HG02588 (cell line): ENCODE measurements at regions not wholly inside any gene's neighbourhood (a gene's known extent, or its start where the extent isn't known, plus 50 kb on each side); places are given as distances from the start of the nearest gene placed in this dataset.
"Not testable (repeated sequence)": the region's sequence is repeated elsewhere in the genome, so short reads cannot be mapped to it uniquely, and the experiment has no call there.

ENCODE experiments used
- ATAC-seq: cut with Tn5 transposase; IDR thresholded peaks from one replicate; pipeline ENCODE4 v1.9.1; 2021; ENCODE audit warnings: mild to moderate bottlenecking, moderate library complexity; ENCODE audit not compliant: unreplicated experiment

DNA sequence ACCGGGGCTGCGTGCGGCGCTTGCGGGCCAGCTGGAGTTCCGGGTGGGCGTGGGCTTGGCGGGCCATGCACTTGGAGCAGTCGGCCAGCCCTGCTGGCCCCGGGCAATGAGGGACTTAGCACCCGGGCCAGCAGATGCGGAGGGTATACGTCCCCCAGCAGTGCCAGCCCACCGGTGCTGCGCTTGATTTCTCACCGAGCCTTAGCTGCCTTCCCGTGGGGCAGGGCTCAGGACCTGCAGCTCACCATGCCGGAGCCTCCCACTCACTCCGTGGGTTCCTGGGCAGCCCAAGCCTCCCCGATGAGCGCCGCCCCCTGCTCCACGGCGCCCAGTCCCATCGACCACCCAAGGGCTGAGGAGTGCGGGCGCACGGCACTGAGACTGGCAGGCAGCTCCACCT is 51.4 kb upstream of the INPP4B start:
- ATAC-seq = not testable (repeated sequence)

DNA sequence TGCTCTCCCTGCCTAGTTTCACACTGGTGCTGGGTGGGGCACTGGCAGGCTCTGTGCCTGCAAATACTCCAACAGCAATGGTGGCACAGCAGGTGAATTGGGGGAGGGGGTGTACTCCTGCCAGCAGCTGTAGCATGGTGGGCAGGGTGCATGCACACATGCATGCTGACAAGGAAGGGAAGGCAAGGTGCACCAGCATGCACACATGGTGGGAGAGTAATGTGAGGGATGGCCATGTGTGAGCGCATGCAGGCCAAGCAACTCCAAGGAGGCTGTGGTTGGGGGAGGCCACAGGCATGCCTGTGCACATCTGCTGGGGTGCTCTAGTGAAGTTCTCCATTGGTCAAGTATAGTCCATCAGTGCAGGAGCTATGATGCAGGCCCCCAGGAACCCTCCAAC is 54.5 kb upstream of the INPP4B start:
- ATAC-seq = no peak

DNA sequence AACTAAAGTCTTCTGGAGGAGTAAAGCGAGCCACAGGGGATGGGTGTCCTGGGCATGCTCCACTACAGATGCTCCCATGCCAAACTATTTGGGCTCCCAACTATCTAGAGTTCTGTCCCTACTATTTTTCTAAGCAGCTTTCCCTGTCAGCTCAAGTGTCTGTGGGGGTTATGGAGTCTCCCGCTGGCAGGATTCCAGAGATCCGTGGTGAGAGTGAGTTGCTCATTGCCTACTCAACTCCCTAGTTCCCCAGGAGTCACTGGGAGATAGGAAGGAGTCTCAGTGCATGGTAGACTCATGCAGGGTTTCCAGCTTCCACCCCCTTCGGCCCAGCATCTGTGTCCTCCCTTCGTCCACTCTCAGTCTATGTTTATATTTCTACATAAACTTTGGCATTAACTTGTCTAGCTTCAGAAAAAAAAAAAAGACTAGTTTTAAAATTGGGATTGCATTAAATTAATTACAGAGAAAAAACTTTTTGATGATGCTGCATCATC is 55.1 kb upstream of the INPP4B start:
- no peak for ATAC-seq

- not testable (repeated sequence) for ATAC-seq
These were observed 57.5 kb upstream of the INPP4B start for GRCh38 chr4:142903617-142904016.

DNA sequence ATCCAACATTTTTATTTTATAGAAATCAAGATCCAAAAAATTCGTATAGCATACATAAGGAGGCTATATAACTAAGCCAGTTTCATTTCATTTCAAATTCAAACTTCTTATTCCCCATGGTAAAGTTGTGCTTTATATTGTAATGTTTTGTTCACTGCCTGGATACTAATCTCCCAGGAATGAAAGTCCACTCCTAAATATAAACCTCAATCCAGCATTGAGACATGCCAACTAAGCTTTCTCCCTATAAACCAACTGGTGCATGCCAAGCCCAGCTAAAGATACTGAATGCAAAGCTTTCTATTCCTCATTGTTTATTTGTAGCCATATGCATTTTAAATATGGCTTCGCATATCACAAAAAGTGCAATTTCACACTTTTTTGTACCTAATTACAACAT is 63.8 kb upstream of the INPP4B start:
- ATAC-seq = no peak

DNA sequence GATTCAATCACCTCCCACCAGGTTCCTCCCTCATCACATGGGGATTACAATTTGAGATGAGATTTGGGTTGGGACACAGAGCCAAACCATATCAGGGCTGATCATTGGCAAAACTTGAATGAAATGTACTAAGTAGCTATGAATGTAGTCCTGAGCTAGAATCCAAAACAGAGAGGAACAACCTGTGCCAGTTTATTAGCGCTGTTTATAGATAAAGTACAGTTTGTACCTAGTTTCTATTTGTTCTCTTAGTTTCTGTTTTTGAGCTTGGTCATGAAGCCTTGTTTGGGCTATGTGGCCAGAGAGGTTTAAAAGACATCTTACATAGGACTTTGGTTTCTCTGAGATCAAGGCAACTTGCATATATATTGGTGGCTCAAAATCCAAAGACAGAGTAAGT is 66.9 kb upstream of the INPP4B start:
- ATAC-seq = no peak

GRCh38 chr4:142913461-142914030 is 67.4 kb upstream of the INPP4B start:
- ATAC-seq = no peak

GRCh38 chr4:142917678-142918077 is 71.6 kb upstream of the INPP4B start:
- ATAC-seq = no peak

DNA sequence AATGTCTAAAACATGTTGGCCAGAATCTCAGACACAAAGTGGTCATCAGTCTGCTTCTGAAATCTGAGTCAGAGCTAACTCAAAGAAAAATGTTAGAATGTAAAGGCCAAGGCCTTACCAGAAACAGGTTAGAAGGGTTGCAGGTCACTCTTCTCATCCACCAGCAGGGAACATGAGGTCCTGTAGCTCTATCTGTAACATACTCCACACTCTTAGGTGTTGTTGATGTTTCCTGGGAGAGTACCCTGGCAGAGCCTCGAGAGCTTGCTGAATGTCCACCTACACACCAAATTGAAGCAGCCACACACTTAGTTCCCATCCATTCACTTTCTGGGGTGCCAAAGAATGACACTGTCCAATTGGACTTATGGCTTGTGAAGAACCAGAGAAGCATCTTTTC is 76.6 kb upstream of the INPP4B start:
- no peak for ATAC-seq

DNA sequence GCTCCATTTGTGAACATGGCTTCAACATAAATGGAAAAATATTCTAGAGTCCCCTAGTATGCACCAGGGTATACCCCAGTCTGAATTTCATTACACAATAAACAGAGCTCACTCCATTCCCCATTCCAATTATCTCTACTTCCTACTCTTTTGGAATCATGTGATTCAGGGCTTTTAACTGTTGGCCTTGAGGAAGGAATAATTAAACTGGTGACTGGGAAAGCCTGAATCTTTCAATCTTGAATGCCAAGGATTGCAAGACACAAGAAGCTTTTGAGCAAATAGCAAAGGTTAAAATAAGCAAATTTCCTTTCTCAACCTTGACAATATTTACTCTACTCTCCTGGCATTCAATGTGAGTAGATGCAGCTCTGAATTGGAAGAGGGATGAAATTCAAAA is 77.5 kb upstream of the INPP4B start:
- no peak for ATAC-seq

GRCh38 chr4:142925161-142925560 is 79.1 kb upstream of the INPP4B start:
- ATAC-seq = no peak

DNA sequence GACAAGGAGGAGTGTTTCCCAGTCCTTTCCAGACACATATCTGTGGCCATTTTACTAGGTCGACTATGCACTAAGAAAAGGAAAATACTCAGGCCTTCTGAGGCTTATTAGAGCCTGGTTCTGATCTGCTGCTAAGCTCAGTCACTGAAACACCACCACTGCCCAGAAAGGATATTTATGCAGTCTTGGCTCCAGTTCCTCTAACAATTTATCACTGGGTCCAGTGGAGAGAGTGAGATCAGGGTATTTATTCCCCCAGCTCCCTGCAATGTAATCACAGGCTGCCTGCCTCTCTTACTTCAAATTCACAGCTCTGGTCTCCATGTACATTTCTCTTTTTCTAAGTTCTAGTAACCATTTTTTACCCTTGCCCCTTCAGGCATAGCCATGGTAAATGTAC is 81.6 kb upstream of the INPP4B start:
- no peak for ATAC-seq

GRCh38 chr4:142929526-142929925 is 83.4 kb upstream of the INPP4B start:
- no peak for ATAC-seq

- ATAC-seq = no peak
These were observed 87.1 kb upstream of the INPP4B start for GRCh38 chr4:142933207-142933606.

DNA sequence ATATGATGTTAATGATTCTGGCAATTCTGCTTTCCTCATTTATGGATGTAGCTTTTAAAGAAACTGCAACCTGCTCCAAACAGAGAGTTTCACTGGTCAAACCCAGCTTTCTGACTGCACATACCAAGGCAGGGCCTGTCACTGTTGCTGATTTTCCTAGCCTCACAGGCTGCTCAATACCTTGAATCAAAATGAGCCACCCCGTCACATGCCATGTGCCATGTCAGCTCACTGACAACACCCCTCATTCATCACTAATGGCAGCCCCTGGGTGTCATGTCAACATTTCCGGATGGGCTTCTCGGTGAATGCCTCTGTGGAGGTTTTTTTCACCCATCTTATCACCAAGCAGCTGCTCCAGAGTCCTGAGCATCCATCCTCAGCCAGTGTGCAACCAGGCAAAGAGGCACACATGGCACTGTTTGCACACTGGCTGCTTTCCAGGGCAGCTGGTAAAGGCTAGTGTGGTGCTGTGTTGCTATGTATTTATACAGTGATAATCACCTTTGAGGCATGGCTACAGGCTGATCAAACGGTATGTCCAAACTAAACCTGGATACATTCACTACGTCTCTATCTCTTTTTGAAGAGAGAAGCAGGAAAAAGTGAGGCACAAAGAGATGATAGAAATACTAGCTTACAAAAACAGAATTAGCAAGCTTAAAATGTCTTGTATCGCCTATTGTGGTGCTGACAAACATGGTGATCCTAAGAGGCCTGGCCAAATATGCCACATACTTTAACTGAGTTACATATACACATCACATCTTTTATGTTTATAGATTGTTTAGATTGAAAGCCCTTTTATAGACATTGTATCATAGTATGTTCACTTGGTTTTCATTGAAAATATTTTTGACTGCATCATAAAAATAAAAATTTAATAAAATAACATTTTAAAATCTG is 94.6 kb upstream of the INPP4B start:
- ATAC-seq = no peak

DNA sequence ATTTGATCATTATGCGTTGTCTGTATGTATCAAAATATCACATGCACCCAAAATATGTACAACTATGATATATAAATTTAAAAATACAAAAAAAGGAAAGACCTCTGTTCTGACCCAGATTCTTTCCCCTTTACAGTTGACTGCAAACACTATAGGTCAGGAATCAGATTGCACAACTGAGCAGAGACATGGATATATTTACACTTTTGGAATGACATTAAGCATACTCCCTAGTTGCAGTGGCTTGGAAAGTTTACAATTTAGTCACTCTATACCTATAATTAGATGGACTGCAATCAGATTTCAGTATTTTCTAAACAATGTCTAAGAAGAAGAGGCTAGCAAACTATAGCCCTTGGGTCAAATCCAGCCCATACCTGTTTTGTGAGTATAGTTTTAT is 98.5 kb upstream of the INPP4B start:
- no peak for ATAC-seq

GRCh38 chr4:142952821-142953580 is 106.9 kb upstream of the INPP4B start:
- ATAC-seq = no peak

- ATAC-seq = no peak
These were observed 108.3 kb upstream of the INPP4B start for GRCh38 chr4:142954415-142954814.

DNA sequence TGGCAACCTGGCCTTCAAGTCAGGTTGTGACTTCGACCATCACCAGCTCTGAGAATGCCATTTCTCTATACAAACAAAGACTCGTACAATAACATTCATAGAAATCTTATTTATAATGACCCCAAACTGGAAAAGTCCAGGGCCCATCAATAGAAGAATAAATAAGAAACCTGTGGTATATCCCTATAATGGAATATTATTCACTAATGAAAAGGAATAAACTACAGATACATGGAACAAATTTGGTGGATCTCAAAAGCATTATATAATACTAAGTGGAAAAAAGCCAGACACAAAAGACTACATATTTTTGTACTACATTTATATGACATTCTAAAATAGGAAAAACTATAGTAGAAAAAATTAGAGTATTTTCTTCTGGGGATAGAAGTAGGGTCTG is 109.4 kb upstream of the INPP4B start:
- no peak for ATAC-seq

- ATAC-seq = no peak
These were observed 113.1 kb upstream of the INPP4B start for GRCh38 chr4:142959173-142959572.

GRCh38 chr4:142960126-142960525 is 114.0 kb upstream of the INPP4B start:
- no peak for ATAC-seq
